ENCODE measurements at regions not wholly inside any gene's neighbourhood (a gene's known extent, or its start where the extent isn't known, plus 50 kb on each side); places are given as distances from the start of the nearest gene placed in this dataset.
A peak's percentile ranks its signal among the peaks of the same experiment; 100 is the strongest.
"Not testable (repeated sequence)": the region's sequence is repeated elsewhere in the genome, so short reads cannot be mapped to it uniquely, and the experiment has no call there.

DNA sequence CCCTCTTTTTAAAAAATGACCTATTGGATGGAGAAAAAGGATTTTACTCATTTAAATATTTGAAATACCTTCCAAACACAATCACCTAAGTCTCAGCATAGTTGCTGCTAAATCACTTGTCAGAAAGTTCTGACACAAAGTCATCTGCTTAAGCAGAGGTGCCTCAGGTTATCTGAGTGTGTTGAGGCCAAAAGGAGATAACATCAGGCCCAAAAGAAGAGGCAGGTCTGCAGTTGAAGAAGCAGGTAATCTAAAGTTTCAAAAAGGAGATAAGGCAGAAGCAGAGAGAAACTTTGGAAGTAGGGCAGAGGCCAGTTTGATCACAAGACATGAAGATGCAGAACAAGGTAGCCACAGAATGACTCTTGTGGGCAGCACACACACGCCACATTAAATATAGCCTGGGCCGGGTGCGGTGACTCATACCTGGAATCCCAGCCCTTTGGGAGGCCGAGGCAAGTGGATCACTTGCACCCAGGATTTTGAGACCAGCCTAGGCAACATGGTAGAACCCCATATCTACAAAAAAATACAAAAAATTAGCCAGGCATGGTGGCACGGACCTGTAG lies 175.7 kb upstream of the API5 start:
- DNase-seq (ENCODE audit: low spot score) = no peak

- DNase-seq (ENCODE audit: low spot score) = peak; percentile 65
Observed at GRCh38 chr11:43138621-43139140, 173.1 kb upstream of the API5 start.

GRCh38 chr11:43145653-43146052 lies 166.1 kb upstream of the API5 start:
- no peak for DNase-seq (ENCODE audit: low spot score)

- DNase-seq (ENCODE audit: low spot score) = no peak
Observed at GRCh38 chr11:43150697-43151096, 161.1 kb upstream of the API5 start.

GRCh38 chr11:43164831-43165230 lies 147.0 kb upstream of the API5 start:
- no peak for DNase-seq (ENCODE audit: low spot score)

DNA sequence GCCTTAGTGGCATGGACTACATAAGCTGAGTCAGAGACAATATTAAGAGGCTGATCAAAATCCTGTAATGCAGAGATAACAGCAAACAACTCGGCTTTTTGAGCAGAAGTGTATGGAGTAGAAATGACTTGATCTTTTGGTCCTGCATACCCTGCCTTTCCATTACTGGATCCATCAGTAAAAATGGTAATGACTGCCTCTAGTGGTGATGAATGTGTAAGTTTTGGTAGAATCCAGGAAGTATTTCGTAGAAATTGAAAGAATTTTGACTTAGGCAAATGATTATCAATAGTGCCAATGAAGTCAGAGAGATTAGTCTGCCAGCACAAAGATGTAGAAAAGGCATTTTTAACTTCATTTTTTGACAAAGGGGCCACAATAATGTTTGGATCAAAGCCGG lies 146.4 kb upstream of the API5 start:
- not testable (repeated sequence) for DNase-seq (ENCODE audit: low spot score)

GRCh38 chr11:43168241-43168640 lies 143.6 kb upstream of the API5 start:
- DNase-seq (ENCODE audit: low spot score) = not testable (repeated sequence)

DNA sequence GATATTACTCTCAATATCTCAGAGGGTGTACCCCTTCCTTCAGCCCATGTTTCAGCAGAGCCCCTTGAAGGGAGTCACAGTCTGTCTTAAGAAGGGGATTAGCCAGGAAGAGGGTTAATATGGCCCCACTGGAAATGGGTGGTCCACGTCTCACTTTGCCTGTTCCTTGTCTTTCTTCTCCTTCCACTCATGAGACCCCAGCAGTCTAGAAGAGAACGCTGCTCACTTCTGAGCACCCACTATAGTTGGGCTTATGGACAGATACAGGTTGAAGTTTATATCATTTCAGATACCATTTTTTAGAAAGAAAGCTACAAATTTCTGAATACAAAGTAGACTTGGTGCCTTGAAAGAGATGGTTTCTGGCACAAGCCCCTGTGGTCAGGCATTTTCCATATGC lies 139.3 kb upstream of the API5 start:
- DNase-seq (ENCODE audit: low spot score) = no peak

- DNase-seq (ENCODE audit: low spot score) = no peak
Observed at GRCh38 chr11:43177975-43178374, 133.8 kb upstream of the API5 start.

DNA sequence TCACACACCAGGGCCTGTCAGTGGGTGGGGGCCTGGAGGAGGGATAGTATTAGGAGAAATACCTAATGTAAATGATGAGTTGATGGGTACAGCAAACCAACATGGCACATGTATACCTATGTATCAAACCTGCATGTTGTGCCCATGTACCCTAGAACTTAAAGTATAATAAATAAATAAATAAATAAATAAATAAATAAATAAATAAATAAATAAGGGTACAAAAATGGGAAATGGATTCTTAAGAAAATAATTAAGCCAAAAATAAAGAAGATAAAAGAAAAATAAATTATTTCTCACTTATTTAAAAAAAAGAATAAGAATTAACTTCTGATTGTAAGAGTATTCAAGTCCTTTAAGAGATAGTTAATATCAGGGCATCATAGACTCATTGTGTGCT lies 117.3 kb upstream of the API5 start:
- DNase-seq (ENCODE audit: low spot score) = not testable (repeated sequence)

GRCh38 chr11:43197379-43197778 lies 114.4 kb upstream of the API5 start:
- DNase-seq (ENCODE audit: low spot score) = no peak

DNA sequence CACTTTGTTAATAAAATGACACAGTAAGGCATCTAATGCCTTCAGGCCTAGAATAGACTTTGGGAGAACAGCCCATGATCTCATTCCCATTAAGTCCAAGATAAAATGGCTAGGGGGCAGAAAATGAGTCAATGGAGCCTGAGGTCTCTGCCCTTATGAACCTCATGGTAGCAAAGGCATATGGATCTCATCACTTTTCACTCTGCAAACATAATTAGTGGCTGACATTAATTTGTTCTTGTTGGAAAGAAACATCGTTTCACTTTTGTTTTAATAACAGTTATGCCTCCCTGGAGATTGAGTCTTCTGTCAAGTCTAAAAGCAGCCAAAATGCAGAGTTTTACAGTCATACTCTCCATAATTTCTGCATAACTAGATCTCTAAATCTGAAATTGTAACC lies 111.8 kb upstream of the API5 start:
- DNase-seq (ENCODE audit: low spot score) = no peak

DNA sequence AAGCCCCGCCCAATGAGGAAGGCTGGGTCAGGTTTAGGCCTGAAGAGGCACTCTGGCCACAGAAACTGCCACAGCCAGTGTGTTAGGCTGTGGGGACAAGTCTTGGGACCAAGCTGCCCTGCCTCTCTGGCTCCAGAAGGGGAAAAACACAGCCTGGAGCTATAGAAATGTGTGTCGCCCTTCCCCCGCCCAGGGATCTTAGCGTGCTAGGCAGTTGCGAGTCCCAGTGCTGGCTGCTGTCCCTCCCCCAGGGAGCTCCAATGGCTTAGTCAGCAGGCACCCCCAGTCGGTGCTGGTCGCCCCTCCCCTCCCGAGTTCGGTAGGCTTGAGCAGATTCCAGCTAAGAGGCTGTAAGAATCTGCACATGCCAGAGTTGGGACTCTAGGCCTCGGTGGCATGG lies 99.5 kb upstream of the API5 start:
- DNase-seq (ENCODE audit: low spot score) = no peak

DNA sequence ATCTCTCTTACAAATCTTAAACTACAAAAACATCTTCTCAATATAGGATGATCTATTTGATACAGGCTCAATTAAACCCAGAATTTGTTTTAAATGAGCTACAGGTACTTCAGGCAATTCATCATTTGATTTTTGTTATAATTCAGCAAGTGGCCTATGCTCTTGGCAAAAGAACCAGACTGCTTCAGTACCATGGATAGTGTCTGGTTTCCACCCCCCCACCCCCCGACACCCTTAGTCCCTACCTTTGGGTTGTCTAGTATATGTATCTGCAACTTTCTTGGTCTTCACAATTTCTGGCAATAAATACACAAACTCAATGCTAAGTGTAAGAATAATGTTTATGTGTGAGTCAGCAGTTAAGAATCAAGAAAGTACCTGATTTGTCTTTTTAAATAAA lies 97.3 kb upstream of the API5 start:
- DNase-seq (ENCODE audit: low spot score) = no peak

GRCh38 chr11:43217849-43218248 lies 93.9 kb upstream of the API5 start:
- no peak for DNase-seq (ENCODE audit: low spot score)

DNA sequence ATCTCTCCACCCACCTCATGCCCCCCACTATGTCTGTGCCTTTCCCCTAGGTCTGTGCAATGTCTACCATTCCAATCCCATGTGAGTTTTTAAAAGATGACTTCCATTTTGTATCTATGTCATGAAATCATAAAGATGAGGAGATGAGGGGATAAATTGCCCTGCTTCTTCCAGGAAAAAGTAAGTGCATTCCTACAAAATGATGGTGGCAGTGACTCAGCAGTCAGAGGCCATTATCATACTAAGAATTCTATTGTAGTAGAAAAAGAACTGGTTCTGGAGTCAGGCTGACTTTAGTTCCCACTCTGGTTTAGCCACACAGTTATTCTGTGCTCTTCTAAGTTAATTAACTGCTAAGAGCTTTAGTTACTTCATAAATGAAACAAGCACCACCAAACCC lies 89.6 kb upstream of the API5 start:
- no peak for DNase-seq (ENCODE audit: low spot score)

GRCh38 chr11:43223026-43223425 lies 88.8 kb upstream of the API5 start:
- no peak for DNase-seq (ENCODE audit: low spot score)

- DNase-seq (ENCODE audit: low spot score) = no peak
Observed at GRCh38 chr11:43234881-43235280, 76.9 kb upstream of the API5 start.

- DNase-seq (ENCODE audit: low spot score) = no peak
Observed at GRCh38 chr11:43238341-43238740, 73.5 kb upstream of the API5 start.

DNA sequence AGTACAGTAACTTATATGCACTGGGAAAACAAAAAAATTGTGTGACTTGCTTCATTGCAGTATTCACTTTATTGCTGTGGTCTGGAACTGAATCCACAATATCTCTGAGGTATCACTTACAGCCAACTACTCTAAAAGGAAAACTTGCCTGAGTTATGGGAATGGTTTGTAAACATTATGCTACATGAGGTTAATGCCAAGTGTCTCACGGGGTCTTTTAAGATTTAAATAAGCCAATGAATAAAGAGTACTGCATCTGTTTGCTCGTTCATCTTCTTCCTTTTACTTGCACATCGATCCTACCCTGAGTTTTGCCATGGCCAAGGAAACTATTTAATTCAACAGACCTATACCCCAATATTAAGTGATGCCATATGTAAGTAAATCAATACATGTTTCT lies 72.0 kb upstream of the API5 start:
- DNase-seq (ENCODE audit: low spot score) = no peak

- DNase-seq (ENCODE audit: low spot score) = no peak
Observed at GRCh38 chr11:43242401-43242800, 69.4 kb upstream of the API5 start.

DNA sequence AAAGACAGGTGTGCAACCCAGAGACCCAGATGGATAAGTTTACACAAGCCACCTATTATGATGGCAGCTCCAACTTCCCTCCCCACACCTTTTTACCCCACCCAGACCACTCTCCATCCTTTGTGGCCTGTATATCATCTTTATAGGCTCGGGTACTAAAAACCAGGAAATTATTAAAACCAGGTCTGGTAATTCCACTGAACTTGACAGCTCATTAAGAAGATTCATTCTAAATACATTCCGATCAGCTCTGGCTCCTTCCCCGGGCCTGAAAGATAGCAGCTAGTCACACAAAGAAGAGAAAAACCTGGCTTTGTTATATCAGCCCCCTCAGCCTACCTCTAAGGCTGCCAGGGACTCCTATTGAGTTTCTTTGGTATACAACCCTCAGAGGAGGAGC lies 67.9 kb upstream of the API5 start:
- DNase-seq (ENCODE audit: low spot score) = no peak

GRCh38 chr11:43245466-43245865 lies 66.3 kb upstream of the API5 start:
- DNase-seq (ENCODE audit: low spot score) = no peak

DNA sequence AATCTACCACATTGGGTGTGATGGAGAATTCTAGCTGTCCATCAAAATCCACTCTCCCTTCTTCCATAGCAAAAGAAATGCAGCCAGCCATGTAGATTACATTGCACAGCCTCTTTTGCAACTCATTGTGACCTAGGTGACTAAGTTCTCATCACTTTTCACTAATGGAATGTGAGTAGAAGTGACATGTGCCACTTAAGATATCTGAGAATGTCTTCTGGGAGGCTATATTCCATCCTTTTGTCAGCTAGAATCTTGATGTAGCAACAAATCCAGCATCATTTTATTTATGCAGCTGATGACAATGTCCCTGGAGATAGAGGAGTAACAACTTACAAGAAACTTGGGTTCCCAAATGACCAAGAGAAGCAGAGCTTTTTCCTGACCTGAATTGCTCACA lies 61.5 kb upstream of the API5 start:
- DNase-seq (ENCODE audit: low spot score) = no peak

- no peak for DNase-seq (ENCODE audit: low spot score)
Observed at GRCh38 chr11:43261775-43262174, 50.0 kb upstream of the API5 start.
